Upper lobe of right lung (tissue), 1 donor: ENCODE measurements at regions not wholly inside any gene's neighbourhood (a gene's known extent, or its start where the extent isn't known, plus 50 kb on each side); places are given as distances from the start of the nearest gene placed in this dataset.
A peak's percentile ranks its signal among the peaks of the same experiment; 100 is the strongest.

Experiments used
- ATAC-seq: fragments of 200-7000 bp; cut with Tn5 transposase; one replicate; pipeline ENCODE4 v1.9.1; 2020; ENCODE audit warnings: mild to moderate bottlenecking, moderate library complexity
- DNase-seq: peaks from one replicate; pipeline ENCODE4 v3.0.0-alpha.2; 2020
- H3K27ac ChIP-seq: fragments of 200-600 bp; one replicate; pipeline ENCODE4 v1.8.0; 2022
- H3K27me3 ChIP-seq: fragments of 200-600 bp; one replicate; pipeline ENCODE4 v1.8.0; 2022; ENCODE audit warnings: mild to moderate bottlenecking
- H3K36me3 ChIP-seq: fragments of 200-600 bp; one replicate; pipeline ENCODE4 v1.8.0; 2022
- H3K4me1 ChIP-seq: fragments of 200-600 bp; one replicate; pipeline ENCODE4 v1.8.0; 2022
- H3K4me3 ChIP-seq: fragments of 200-600 bp; one replicate; pipeline ENCODE4 v1.8.0; 2022; ENCODE audit warnings: mild to moderate bottlenecking
- H3K9me3 ChIP-seq: fragments of 200-600 bp; one replicate; pipeline ENCODE4 v1.8.0; 2022
- intact Hi-C: fragments of 100-400 bp; cut with DNase I; formaldehyde crosslinking; loops from one replicate; pipeline ENCODE4 v1.11.0; 2022
- TF ChIP-seq, protein P1 (sequence below): fragments of 200-600 bp; IDR thresholded peaks from one replicate; pipeline ENCODE4 v1.8.0; 2022; ENCODE audit warnings: antibody characterized with exemption
- donor health status: DM: no; HTN: yes; CAD: no; lungs with severe emphysema.

- ATAC-seq (no peak), DNase-seq (no peak)
- H3K36me3 ChIP-seq: no peaks in the 10 kb centered on the region
- H3K27ac ChIP-seq: no peak overlapping the region
- intact Hi-C loops: no loop called here
- TF ChIP-seq, protein P1, sequence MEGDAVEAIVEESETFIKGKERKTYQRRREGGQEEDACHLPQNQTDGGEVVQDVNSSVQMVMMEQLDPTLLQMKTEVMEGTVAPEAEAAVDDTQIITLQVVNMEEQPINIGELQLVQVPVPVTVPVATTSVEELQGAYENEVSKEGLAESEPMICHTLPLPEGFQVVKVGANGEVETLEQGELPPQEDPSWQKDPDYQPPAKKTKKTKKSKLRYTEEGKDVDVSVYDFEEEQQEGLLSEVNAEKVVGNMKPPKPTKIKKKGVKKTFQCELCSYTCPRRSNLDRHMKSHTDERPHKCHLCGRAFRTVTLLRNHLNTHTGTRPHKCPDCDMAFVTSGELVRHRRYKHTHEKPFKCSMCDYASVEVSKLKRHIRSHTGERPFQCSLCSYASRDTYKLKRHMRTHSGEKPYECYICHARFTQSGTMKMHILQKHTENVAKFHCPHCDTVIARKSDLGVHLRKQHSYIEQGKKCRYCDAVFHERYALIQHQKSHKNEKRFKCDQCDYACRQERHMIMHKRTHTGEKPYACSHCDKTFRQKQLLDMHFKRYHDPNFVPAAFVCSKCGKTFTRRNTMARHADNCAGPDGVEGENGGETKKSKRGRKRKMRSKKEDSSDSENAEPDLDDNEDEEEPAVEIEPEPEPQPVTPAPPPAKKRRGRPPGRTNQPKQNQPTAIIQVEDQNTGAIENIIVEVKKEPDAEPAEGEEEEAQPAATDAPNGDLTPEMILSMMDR: no peak
- peaks cover 5% of the 10 kb centered on the region for H3K27me3 ChIP-seq
- no peak overlapping the region for H3K4me3 ChIP-seq
- H3K4me1 ChIP-seq: no peaks in the 10 kb centered on the region
- H3K9me3 ChIP-seq: no peaks in the 10 kb centered on the region
These were observed 388.4 kb downstream of the BUD13 start for GRCh38 chr11:116384407-116384806.

DNA sequence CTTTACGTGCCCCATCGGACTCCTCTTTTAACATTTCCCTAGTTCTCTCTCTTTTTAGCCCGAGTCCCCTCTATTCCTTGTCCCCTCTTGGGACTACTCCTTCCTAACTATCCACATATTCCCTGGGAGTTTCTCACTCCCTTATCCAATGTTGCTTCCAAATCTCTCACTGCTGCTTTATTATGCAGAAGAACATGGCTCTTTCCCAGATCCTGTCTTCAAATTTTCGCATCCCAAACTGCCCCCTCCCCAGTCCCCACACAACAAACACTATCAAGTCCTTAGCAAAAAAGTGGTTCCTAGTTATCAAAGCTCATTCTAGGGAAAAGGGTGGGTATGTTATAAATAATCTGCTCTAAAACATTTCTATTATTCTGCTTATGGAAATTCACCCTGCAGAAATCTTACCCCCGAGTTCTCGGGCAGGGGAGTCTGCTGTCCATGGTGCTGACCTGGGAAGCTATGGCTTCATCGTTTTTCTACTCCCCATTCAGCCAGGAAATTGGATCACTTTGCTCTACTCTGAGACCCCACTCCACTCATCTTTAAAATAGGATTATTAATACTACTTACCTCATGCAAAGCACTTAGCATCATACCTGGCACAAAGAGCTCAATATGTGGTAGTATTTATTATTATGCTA is 393.5 kb downstream of the BUD13 start:
- ATAC-seq: peak; percentile 43
- Histone ChIP-seq H3K27me3 (peaks cover 5% of the 10 kb centered on the region), H3K4me1 (no peaks in the 10 kb centered on the region), H3K4me3 (no peak overlapping the region), H3K36me3 (no peaks in the 10 kb centered on the region), H3K27ac (no peak overlapping the region), H3K9me3 (no peaks in the 10 kb centered on the region)
- intact Hi-C loops: no loop called here
- TF ChIP-seq, protein P1: no peak
- no peak for DNase-seq

DNA sequence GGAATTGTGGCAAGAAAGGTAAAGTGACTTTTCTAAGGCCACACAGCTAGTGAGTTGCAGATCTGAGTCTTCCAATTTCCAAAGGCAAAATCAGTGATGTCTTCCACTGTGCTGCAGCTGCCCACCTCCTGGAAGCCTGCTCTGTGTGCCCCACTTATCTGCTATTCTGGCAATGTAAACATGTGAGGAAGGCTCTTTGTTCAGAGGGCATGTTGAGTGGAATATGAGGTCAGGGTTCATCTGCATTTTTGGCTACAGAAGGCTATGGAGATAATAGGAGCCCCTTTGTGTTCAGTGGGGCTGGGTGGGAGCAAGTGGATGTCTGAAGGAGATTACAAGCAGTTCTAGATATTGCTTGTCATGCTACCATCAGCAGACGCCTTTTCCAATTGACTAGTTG is 396.2 kb downstream of the BUD13 start:
- no peak for ATAC-seq
- H3K4me3 ChIP-seq: no peak overlapping the region
- peaks cover 2% of the 10 kb centered on the region for H3K27me3 ChIP-seq
- DNase-seq: no peak
- H3K9me3 ChIP-seq: no peaks in the 10 kb centered on the region
- no peaks in the 10 kb centered on the region for H3K36me3 ChIP-seq
- TF ChIP-seq, protein P1: no peak
- intact Hi-C loops: no loop called here
- H3K4me1 ChIP-seq: no peaks in the 10 kb centered on the region
- no peak overlapping the region for H3K27ac ChIP-seq

DNA sequence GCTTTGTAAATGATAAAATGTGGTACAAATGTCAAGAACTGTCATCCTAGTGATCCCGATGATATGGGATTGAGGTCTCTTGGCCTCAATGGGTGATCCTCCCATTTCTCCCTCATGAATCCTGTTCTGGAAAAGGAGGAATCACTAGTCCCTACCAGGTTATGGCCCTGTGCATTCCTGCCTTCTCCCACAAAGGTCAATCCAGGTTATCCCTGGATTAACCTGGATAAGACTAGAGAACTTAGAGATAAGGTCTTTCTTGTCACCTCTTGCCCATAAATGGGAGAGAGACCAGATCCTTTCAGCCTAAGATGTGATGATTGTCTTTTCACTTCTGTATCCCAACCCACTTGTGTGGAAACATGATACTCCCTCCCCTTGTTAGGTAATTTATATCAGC is 396.7 kb downstream of the BUD13 start:
- TF ChIP-seq, protein P1: no peak

GRCh38 chr11:116375221-116375620 is 397.6 kb downstream of the BUD13 start:
- intact Hi-C loops: no loop called here
- Histone ChIP-seq H3K4me1 (no peaks in the 10 kb centered on the region), H3K27ac (no peak overlapping the region), H3K9me3 (no peaks in the 10 kb centered on the region), H3K4me3 (no peak overlapping the region), H3K27me3 (no peaks in the 10 kb centered on the region), H3K36me3 (no peaks in the 10 kb centered on the region)
- ATAC-seq (no peak), DNase-seq (no peak)
- TF ChIP-seq, protein P1: no peak

More for the DNA sequence above, 396.7 kb downstream of the BUD13 start:
- ATAC-seq (no peak), DNase-seq (no peak)
- Histone ChIP-seq H3K27ac (no peak overlapping the region), H3K36me3 (no peaks in the 10 kb centered on the region), H3K27me3 (no peaks in the 10 kb centered on the region), H3K4me3 (no peak overlapping the region), H3K9me3 (no peaks in the 10 kb centered on the region), H3K4me1 (no peaks in the 10 kb centered on the region)
- intact Hi-C loops: no loop called here

DNA sequence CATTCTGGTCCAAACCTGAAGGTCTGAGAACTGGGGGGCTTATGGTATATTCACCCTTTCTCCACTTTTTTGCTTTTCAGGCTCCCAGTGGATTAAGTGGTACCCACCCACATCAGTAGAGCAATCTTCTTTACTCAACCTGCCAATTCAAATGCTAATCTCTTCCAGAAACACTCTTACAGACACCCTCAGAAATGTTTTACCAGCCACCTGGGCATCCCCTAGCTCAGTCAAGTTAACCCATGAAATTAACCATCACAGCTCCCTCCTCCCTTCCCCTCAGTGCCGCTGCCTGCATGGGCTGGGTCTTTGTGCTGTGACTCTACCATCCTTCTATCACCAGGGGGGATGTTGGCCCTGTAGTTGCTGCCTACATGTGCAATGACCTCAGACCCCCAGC is 398.7 kb downstream of the BUD13 start:
- ATAC-seq (no peak), DNase-seq (no peak)
- no peak overlapping the region for H3K27ac ChIP-seq
- intact Hi-C loops: no loop called here
- TF ChIP-seq, protein P1: no peak
- no peaks in the 10 kb centered on the region for H3K4me1 ChIP-seq
- no peaks in the 10 kb centered on the region for H3K36me3 ChIP-seq
- H3K9me3 ChIP-seq: no peaks in the 10 kb centered on the region
- H3K4me3 ChIP-seq: no peak overlapping the region
- H3K27me3 ChIP-seq: no peaks in the 10 kb centered on the region
